Chondrocyte (in vitro differentiated cells): ENCODE measurements at regions not wholly inside any gene's neighbourhood (a gene's known extent, or its start where the extent isn't known, plus 50 kb on each side); places are given as distances from the start of the nearest gene placed in this dataset.
A peak's percentile ranks its signal among the peaks of the same experiment; 100 is the strongest.

Experiments
- DNase-seq: peaks from one replicate; pipeline ENCODE4 v3.0.0; 2021; ENCODE audit warnings: mixed read lengths, low spot score
- H3K27ac Mint-ChIP-seq: one replicate; pipeline ENCODE4 v1.8.0; 2021; ENCODE audit warnings: mild to moderate bottlenecking, moderate library complexity, mixed read lengths; ENCODE audit not compliant: unreplicated experiment
- H3K27me3 Mint-ChIP-seq: 2 replicates; pipeline ENCODE4 v1.8.0; 2021; ENCODE audit warnings: low read depth, mixed read lengths
- H3K36me3 Mint-ChIP-seq: 2 replicates; pipeline ENCODE4 v1.8.0; 2021; ENCODE audit warnings: low read depth, mixed read lengths
- H3K4me1 Mint-ChIP-seq: 2 replicates; pipeline ENCODE4 v1.8.0; 2021; ENCODE audit warnings: low read depth, mild to moderate bottlenecking, mixed read lengths
- H3K4me3 Mint-ChIP-seq: one replicate; pipeline ENCODE4 v1.8.0; 2021; ENCODE audit warnings: mild to moderate bottlenecking, moderate library complexity, mixed read lengths; ENCODE audit not compliant: unreplicated experiment
- H3K9me3 Mint-ChIP-seq: 2 replicates; pipeline ENCODE4 v1.8.0; 2021; ENCODE audit warnings: low read depth, mixed read lengths
- CTCF ChIP-seq: fragments of 200-600 bp; sonication (generic); IDR thresholded peaks from 2 replicates; pipeline ENCODE4 v1.5.0; 2021; ENCODE audit warnings: antibody characterized with exemption, mild to moderate bottlenecking, moderate library complexity

GRCh38 chr4:54484383-54484782, 173.4 kb upstream of the KIT start:
- no peaks in the 10 kb centered on the region for H3K4me1 Mint-ChIP-seq

GRCh38 chr4:54487491-54487890, 170.3 kb upstream of the KIT start:
- Mint-ChIP-seq H3K9me3 (no peaks in the 10 kb centered on the region), H3K36me3 (no peaks in the 10 kb centered on the region), H3K27me3 (no peaks in the 10 kb centered on the region), H3K4me3 (no peak overlapping the region), H3K27ac (no peak overlapping the region), H3K4me1 (no peaks in the 10 kb centered on the region)
- no peak for TF ChIP-seq CTCF
- no peak for DNase-seq

More at GRCh38 chr4:54484383-54484782, 173.4 kb upstream of the KIT start:
- H3K27me3 Mint-ChIP-seq = no peaks in the 10 kb centered on the region
- TF ChIP-seq CTCF = no peak
- no peak for DNase-seq
- H3K36me3 Mint-ChIP-seq = no peaks in the 10 kb centered on the region
- H3K9me3 Mint-ChIP-seq = peaks cover 5% of the 10 kb centered on the region
- H3K4me3 Mint-ChIP-seq = no peak overlapping the region
- no peak overlapping the region for H3K27ac Mint-ChIP-seq

GRCh38 chr4:54493862-54494261, 163.9 kb upstream of the KIT start:
- Mint-ChIP-seq H3K4me1 (peaks cover 31% of the 10 kb centered on the region), H3K4me3 (no peak overlapping the region), H3K9me3 (no peaks in the 10 kb centered on the region), H3K36me3 (no peaks in the 10 kb centered on the region), H3K27ac (peak overlapping the region; percentile 29), H3K27me3 (no peaks in the 10 kb centered on the region)
- no peak for DNase-seq
- TF ChIP-seq CTCF = no peak

GRCh38 chr4:54495091-54495490, 162.7 kb upstream of the KIT start:
- no peaks in the 10 kb centered on the region for H3K36me3 Mint-ChIP-seq

GRCh38 chr4:54495641-54496040, 162.1 kb upstream of the KIT start:
- peaks cover 43% of the 10 kb centered on the region for H3K4me1 Mint-ChIP-seq
- no peaks in the 10 kb centered on the region for H3K9me3 Mint-ChIP-seq
- H3K27ac Mint-ChIP-seq = peak overlapping the region; percentile 59
- TF ChIP-seq CTCF = no peak
- H3K27me3 Mint-ChIP-seq = no peaks in the 10 kb centered on the region
- H3K36me3 Mint-ChIP-seq = no peaks in the 10 kb centered on the region
- H3K4me3 Mint-ChIP-seq = no peak overlapping the region
- DNase-seq = no peak

More at GRCh38 chr4:54495091-54495490, 162.7 kb upstream of the KIT start:
- no peak for DNase-seq
- peaks cover 43% of the 10 kb centered on the region for H3K4me1 Mint-ChIP-seq
- H3K27me3 Mint-ChIP-seq = no peaks in the 10 kb centered on the region
- no peaks in the 10 kb centered on the region for H3K9me3 Mint-ChIP-seq
- TF ChIP-seq CTCF = no peak
- H3K4me3 Mint-ChIP-seq = no peak overlapping the region
- peak overlapping the region; percentile 90 for H3K27ac Mint-ChIP-seq
